ENCODE measurements at regions not wholly inside any gene's neighbourhood (a gene's known extent, or its start where the extent isn't known, plus 50 kb on each side); places are given as distances from the start of the nearest gene placed in this dataset.

- FAIRE-seq (no peak), DNase-seq (ENCODE audit: low spot score) (no peak), ATAC-seq (no peak)
- TF ChIP-seq CEBPB (IDR thresholded peaks at IDR 0.05; ENCODE audit: borderline replicate concordance, low read depth, low read length), result no peak
- TF ChIP-seq MEIS2 (CRISPR knock-in tag; IDR thresholded peaks at IDR 0.05), result no peak
- no peak for TF ChIP-seq NR3C1 (CRISPR knock-in tag; IDR thresholded peaks at IDR 0.05)
- no peak for TF ChIP-seq ZNF704 (CRISPR knock-in tag; IDR thresholded peaks at IDR 0.05; ENCODE audit: borderline replicate concordance)
- no peak for TF ChIP-seq ZNF431 (CRISPR knock-in tag; IDR thresholded peaks at IDR 0.05; ENCODE audit: borderline replicate concordance, low read depth)
- TF ChIP-seq ETS1 (CRISPR knock-in tag; IDR thresholded peaks at IDR 0.05), result no peak
- TF ChIP-seq ATF1 (CRISPR knock-in tag; IDR thresholded peaks at IDR 0.05), result no peak
- TF ChIP-seq ATF7-NPFF (CRISPR knock-in tag; IDR thresholded peaks at IDR 0.05; ENCODE audit: low read depth), result no peak
- TF ChIP-seq ZNF224 (CRISPR knock-in tag; IDR thresholded peaks at IDR 0.05), result no peak
- intact Hi-C loops (cut with micrococcal nuclease; ENCODE audit: unreplicated experiment), result no loop called here
- H4K20me1 ChIP-seq (ENCODE audit: insufficient read depth, low read length), result no peaks in the 10 kb centered on the region
- no peak overlapping the region for H3K4me3 ChIP-seq (replicated peaks in 1 of 3; ENCODE audit: insufficient read depth in 1 of 3, low read depth in 2 of 3, low read length in 3 of 3)
- H3K36me3 ChIP-seq (replicated peaks in 1 of 2; ENCODE audit: control insufficient read depth in 1 of 2, insufficient read depth in 2 of 2, low read length in 2 of 2), result no peaks in the 10 kb centered on the region
- no peak overlapping the region for H3K4me2 ChIP-seq (ENCODE audit: low read depth, low read length)
- H3K9ac ChIP-seq (ENCODE audit: insufficient read depth, low read depth, low read length), result no peak overlapping the region
- no peaks in the 10 kb centered on the region for H3K79me2 ChIP-seq (ENCODE audit: insufficient read depth, low read length)
- no peaks in the 10 kb centered on the region; a peak in 1 of 5 replicates for H3K27me3 ChIP-seq (ENCODE audit: control insufficient read depth in 1 of 2, insufficient read depth in 2 of 2, low read length in 2 of 2)
- no peak overlapping the region for H3K27ac ChIP-seq (ENCODE audit: extremely low read length, insufficient read depth, low read length)
- no peaks in the 10 kb centered on the region for H3K4me1 ChIP-seq (ENCODE audit: insufficient read depth, low read length)
- H2AFZ ChIP-seq (ENCODE audit: low read length), result no peak overlapping the region
- in situ Hi-C loops (cut with HindIII; ENCODE audit: extremely low pct_ligation_motif_present, low pct_unique_long_range_greater_than_20kb), result no loop called here
- no peaks in the 10 kb centered on the region for H3K9me3 ChIP-seq (ENCODE audit: low read length)
- no TSS peak for BruUV-seq (replicated peaks)
- ChIA-PET POLR2A (no interaction called here), CTCF (ENCODE audit: low intra/inter-chr PET ratio, low total read pairs) (no interaction called here)
Measured at GRCh38 chr4:127219232-127219631, 413.5 kb upstream of the INTU start.
